Fibroblast of mammary gland (primary cell): ENCODE measurements at regions not wholly inside any gene's neighbourhood (a gene's known extent, or its start where the extent isn't known, plus 50 kb on each side); places are given as distances from the start of the nearest gene placed in this dataset.

Source experiments
- DNase-seq: peaks from one replicate; pipeline ENCODE4 v3.0.0-alpha.2; 2010; ENCODE audit warnings: low read depth
- H3K4me3 ChIP-seq: 2 replicates; pipeline ENCODE4 v1.5.1; 2011; ENCODE audit warnings: low read depth, mild to moderate bottlenecking, low read length, moderate library complexity; ENCODE audit not compliant: control insufficient read depth
- TF ChIP-seq, protein P1 (sequence below): conservative IDR thresholded peaks from 2 replicates; pipeline ENCODE4 v1.5.1; 2011; ENCODE audit warnings: low read depth, low read length, inconsistent platforms; ENCODE audit not compliant: control insufficient read depth, insufficient read depth

GRCh38 chr15:96222981-96223380, 107.5 kb upstream of the NR2F2 start:
- H3K4me3 ChIP-seq: no peak overlapping the region
- no peak for DNase-seq
- TF ChIP-seq, protein P1, sequence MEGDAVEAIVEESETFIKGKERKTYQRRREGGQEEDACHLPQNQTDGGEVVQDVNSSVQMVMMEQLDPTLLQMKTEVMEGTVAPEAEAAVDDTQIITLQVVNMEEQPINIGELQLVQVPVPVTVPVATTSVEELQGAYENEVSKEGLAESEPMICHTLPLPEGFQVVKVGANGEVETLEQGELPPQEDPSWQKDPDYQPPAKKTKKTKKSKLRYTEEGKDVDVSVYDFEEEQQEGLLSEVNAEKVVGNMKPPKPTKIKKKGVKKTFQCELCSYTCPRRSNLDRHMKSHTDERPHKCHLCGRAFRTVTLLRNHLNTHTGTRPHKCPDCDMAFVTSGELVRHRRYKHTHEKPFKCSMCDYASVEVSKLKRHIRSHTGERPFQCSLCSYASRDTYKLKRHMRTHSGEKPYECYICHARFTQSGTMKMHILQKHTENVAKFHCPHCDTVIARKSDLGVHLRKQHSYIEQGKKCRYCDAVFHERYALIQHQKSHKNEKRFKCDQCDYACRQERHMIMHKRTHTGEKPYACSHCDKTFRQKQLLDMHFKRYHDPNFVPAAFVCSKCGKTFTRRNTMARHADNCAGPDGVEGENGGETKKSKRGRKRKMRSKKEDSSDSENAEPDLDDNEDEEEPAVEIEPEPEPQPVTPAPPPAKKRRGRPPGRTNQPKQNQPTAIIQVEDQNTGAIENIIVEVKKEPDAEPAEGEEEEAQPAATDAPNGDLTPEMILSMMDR: no peak

DNA sequence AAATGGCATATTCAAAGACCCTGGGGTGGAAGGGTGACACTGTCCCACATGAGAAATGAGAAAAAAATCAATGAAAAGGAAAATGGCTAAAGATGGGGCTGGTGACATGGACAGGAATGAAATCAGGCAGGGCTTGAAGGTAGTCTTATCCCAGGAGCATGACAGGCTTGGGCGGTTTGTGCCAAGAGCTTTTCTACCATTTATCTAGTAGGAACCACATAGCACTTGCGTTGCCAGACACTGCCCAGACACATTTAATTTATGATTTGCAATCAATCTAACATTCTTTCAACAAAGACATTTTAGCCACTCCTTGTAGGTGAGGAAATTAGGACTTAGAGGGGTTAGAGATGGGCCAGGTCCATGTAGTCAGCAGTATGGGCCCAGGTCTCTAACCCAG, 106.6 kb upstream of the NR2F2 start:
- no peak for DNase-seq
- no peak overlapping the region for H3K4me3 ChIP-seq
- TF ChIP-seq, protein P1: no peak

- TF ChIP-seq, protein P1: no peak
- H3K4me3 ChIP-seq: no peak overlapping the region
- no peak for DNase-seq
Observed at GRCh38 chr15:96225642-96226259, 104.7 kb upstream of the NR2F2 start.

- H3K4me3 ChIP-seq: no peak overlapping the region
- DNase-seq: peak; percentile 65
- TF ChIP-seq, protein P1: no peak
Observed at GRCh38 chr15:96230526-96231181, 99.8 kb upstream of the NR2F2 start.

- TF ChIP-seq, protein P1: no peak
- no peak overlapping the region for H3K4me3 ChIP-seq
- no peak for DNase-seq
Observed at GRCh38 chr15:96232335-96232734, 98.2 kb upstream of the NR2F2 start.

DNA sequence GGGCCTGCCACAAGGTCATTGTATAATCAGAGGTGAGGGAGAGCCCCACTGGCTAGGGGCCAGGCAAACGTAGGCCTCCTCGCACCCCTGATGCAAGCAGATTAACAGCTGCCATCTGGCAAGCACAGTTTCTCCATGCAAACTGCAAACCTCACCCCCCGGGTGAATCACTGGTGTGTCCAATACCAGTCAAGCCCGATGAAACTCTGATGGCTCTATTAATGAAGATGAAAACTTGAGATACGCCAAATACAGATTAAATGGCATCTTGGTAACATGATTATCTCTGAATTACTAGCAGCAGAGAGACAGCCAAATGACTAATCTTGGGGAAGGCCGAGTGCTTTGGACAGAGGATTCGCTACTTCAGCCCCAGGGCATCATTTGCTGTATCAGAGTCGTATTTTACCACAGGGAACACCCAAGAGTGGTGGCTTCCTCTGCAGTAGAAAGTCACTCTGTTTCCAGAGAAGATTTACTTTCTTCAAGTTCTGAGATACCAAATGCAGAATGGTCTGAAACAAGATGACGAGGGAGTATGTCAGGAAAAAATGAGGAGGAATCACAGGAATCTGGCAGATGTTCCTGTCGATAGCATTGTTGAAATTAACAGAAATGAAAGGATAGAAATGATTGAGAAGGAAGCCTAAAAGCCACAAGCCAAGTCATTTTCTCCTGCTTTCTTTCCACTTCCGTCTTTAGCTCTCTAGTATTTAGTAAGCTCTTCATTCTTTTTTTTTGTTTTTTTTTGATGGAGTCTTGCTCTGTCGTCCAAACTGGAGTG, 96.2 kb upstream of the NR2F2 start:
- DNase-seq: peak; percentile 80

More for the DNA sequence above, 96.2 kb upstream of the NR2F2 start:
- no peak overlapping the region for H3K4me3 ChIP-seq
- TF ChIP-seq, protein P1: no peak
